Esophagus squamous epithelium (tissue), 5 donors: ENCODE measurements at regions not wholly inside any gene's neighbourhood (a gene's known extent, or its start where the extent isn't known, plus 50 kb on each side); places are given as distances from the start of the nearest gene placed in this dataset.

Experiments used
- DNase-seq: peaks from one replicate; lab custom pipeline; 2025; lab: John Stamatoyannopoulos, UW
- H3K27ac ChIP-seq, 4 donors: fragments of 200-600 bp; sonication (generic); one replicate each; pipeline ENCODE4 v1.5.1; 2016 to 2019; ENCODE audit warnings: mild to moderate bottlenecking in 1 of 4
- H3K27me3 ChIP-seq, 4 donors: fragments of 200-600 bp; sonication (generic); 1 replicate in 3 of 4; 2 replicates in 1 of 4; pipeline versions ENCODE4 v1.5.1 to v1.6.0; 2017 to 2021; ENCODE audit warnings: antibody characterized with exemption in 1 of 4
- H3K36me3 ChIP-seq, 3 donors: fragments of 200-600 bp; sonication (generic); one replicate each; pipeline ENCODE4 v1.5.1; 2016 to 2019
- H3K4me1 ChIP-seq, 3 donors: fragments of 200-600 bp; sonication (generic); one replicate each; pipeline ENCODE4 v1.5.1; 2017 to 2019
- H3K4me3 ChIP-seq, 4 donors: fragments of 200-600 bp; sonication (generic); 1 replicate in 3 of 4; 2 replicates in 1 of 4; pipeline ENCODE4 v1.5.1; 2016 to 2019; ENCODE audit warnings: mild to moderate bottlenecking in 2 of 4, moderate library complexity in 1 of 4
- H3K9me3 ChIP-seq, 3 donors: fragments of 200-600 bp; sonication (generic); one replicate each; pipeline ENCODE4 v1.5.1; 2016 to 2019
- POLR2A ChIP-seq, 4 donors: fragments of 450-650 bp; IDR thresholded peaks; one replicate each; pipeline ENCODE4 v1.6.1; 2017; ENCODE audit warnings: antibody characterized with exemption in 4 of 4, mild to moderate bottlenecking in 4 of 4, moderate library complexity in 3 of 4
- WGBS, 2 donors: methylation state at CpG; one replicate each; pipeline ENCODE4 v1.1.5; 2018; 5-methylcytosine and 5-hydroxymethylcytosine counted together
- intact Hi-C: fragments of 100-400 bp; cut with DNase I; formaldehyde crosslinking; loops from one replicate; pipeline ENCODE4 v1.15.0; 2022
- TF ChIP-seq, protein P1 (sequence below), 6 experiments: fragments of 450-650 bp in 4 of 6; fragments of 200-600 bp in 2 of 6; sonication (generic) in 2 of 6; IDR thresholded peaks; one replicate each; pipeline ENCODE4 v1.5.1; 2016 to 2019; ENCODE audit warnings: antibody characterized with exemption in 6 of 6, mild to moderate bottlenecking in 4 of 6, moderate library complexity in 4 of 6
- donor health status: DM: yes; HTN: yes; CAD: no.

DNA sequence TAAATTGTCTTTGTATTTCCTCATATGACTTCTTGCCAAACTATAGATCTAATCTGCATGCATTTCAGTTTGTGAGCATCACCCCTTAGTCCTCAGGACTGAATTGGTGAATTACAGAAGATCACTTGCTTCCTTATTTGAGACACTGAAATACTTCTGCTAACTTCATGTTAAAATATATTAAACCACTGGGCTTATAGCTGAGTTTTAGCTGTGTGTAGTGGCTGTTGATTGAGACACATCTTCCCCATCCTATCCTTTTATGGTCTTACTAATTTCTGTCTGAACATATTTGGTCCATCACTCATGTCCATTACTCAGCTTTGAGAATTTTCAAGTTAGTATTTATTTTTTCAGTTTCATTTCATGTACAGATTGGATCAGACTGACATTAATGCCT lies 295.9 kb downstream of the PSAT1 start:
- TF ChIP-seq POLR2A (IDR thresholded peaks at IDR 0.05) = no peak
- TF ChIP-seq, protein P1, sequence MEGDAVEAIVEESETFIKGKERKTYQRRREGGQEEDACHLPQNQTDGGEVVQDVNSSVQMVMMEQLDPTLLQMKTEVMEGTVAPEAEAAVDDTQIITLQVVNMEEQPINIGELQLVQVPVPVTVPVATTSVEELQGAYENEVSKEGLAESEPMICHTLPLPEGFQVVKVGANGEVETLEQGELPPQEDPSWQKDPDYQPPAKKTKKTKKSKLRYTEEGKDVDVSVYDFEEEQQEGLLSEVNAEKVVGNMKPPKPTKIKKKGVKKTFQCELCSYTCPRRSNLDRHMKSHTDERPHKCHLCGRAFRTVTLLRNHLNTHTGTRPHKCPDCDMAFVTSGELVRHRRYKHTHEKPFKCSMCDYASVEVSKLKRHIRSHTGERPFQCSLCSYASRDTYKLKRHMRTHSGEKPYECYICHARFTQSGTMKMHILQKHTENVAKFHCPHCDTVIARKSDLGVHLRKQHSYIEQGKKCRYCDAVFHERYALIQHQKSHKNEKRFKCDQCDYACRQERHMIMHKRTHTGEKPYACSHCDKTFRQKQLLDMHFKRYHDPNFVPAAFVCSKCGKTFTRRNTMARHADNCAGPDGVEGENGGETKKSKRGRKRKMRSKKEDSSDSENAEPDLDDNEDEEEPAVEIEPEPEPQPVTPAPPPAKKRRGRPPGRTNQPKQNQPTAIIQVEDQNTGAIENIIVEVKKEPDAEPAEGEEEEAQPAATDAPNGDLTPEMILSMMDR (IDR thresholded peaks at IDR 0.05) = no peak
- H3K4me1 ChIP-seq = no peaks in the 10 kb centered on the region

DNA sequence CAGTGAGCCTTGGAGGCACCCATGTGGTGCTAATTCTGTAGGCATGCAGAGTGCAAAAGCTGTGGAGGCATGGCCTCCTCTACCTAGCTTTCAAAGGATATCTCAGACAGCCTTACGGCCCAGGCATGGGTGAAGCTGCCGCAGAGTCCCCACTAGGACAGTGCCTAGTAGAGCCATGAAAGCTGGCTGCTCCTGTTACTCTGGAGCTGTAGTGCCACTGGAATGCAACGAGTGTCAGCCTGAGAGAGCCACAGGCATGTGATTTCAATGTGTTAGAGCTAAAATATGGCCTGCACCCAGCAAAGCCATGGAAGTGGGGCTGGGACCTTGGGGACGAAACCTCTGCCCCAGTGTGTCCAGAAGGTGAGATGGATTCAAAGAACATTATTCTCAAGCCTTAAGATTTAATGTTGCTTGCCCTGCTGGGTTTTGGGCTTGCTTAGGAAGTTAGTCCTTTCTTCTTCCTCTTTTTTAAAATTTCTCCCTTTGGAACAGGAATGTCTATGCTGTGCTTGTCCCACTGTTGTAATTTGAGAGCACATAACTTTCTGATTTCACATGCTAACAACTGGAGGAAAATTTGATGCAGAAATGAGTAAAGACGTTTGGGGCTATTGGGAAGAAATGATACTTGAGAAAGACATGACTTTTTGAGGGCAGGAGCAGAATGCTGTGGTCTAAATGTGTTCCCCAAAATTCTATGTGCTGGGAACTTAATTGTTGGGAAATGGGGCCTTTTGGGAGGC lies 298.4 kb downstream of the PSAT1 start:
- Histone ChIP-seq H3K36me3 (no peaks in the 10 kb centered on the region), H3K27me3 (peaks cover 0 to 4% (median 0%) of the 10 kb centered on the region in 4 donors), H3K27ac (no peak overlapping the region), H3K9me3 (no peaks in the 10 kb centered on the region), H3K4me1 (no peaks in the 10 kb centered on the region), H3K4me3 (no peak overlapping the region)
- 69 to 90% methylated on average over 3 to 4 of the region's 5 CpGs for WGBS, 2 donors
- DNase-seq = no peak
- TF ChIP-seq, protein P1 (IDR thresholded peaks at IDR 0.05) = no peak
- TF ChIP-seq POLR2A (IDR thresholded peaks at IDR 0.05) = no peak
- intact Hi-C loops = no loop called here

More for the DNA sequence above, 295.9 kb downstream of the PSAT1 start:
- DNase-seq = no peak
- Histone ChIP-seq H3K27me3 (peaks cover 0 to 4% (median 0%) of the 10 kb centered on the region in 4 donors), H3K4me3 (no peak overlapping the region), H3K36me3 (no peaks in the 10 kb centered on the region), H3K9me3 (no peaks in the 10 kb centered on the region), H3K27ac (no peak overlapping the region)
- intact Hi-C loops = no loop called here

DNA sequence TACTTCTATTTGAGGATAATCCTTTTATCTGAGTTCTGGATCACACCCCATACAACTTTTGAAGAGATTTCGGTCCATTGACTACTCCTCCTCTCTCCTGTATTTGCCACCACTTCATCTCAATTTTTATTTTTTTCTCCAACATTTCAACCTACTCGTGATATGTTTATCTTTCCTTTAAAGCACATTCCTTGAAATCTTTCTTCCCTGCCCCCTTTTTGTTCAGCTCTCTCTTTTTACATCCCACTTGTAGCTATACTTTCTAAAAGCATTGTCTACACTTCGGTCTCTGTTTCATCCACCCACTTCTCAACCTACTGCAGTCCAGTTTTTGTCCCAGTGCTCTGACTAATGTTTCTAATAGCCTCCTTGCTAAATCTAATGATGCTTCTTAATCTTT lies 299.4 kb downstream of the PSAT1 start:
- Histone ChIP-seq H3K27ac (no peak overlapping the region), H3K9me3 (no peaks in the 10 kb centered on the region), H3K4me3 (no peak overlapping the region), H3K27me3 (peaks cover 0 to 4% (median 0%) of the 10 kb centered on the region in 4 donors), H3K4me1 (no peaks in the 10 kb centered on the region), H3K36me3 (no peaks in the 10 kb centered on the region)
- no peak for DNase-seq
- intact Hi-C loops = no loop called here
- TF ChIP-seq, protein P1 (IDR thresholded peaks at IDR 0.05) = no peak
- no peak for TF ChIP-seq POLR2A (IDR thresholded peaks at IDR 0.05)
- 76 to 78% methylated on average over 3 of the region's 3 CpGs for WGBS, 2 donors

DNA sequence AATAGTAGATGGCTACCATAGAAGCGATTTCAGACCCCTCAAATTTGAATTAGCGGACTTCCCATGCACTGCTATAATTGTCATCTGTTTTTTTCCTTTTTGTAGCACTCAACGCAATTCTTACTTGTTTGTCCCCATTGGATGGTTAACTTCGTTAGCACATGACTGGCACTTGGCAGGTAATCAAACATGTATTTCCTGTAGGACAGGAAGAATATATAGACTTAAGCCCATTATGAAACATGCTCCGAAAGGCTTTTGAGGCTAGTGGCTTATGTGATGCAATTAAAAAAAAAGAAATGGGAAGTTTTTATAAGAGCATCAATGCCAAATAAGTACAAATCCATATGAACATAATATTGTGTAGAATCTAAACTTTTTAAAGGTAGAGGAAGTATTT lies 301.2 kb downstream of the PSAT1 start:
- Histone ChIP-seq H3K4me3 (no peak overlapping the region), H3K4me1 (peaks cover 0 to 11% (median 0%) of the 10 kb centered on the region in 3 donors), H3K9me3 (no peaks in the 10 kb centered on the region), H3K27ac (no peak overlapping the region), H3K27me3 (peaks cover 0 to 4% (median 0%) of the 10 kb centered on the region in 4 donors), H3K36me3 (no peaks in the 10 kb centered on the region)
- intact Hi-C loops = no loop called here
- DNase-seq = no peak
- TF ChIP-seq POLR2A (IDR thresholded peaks at IDR 0.05) = no peak
- TF ChIP-seq, protein P1 (IDR thresholded peaks at IDR 0.05) = no peak
- WGBS, 2 donors = 53 to 61% methylated on average over 5 of the region's 5 CpGs

DNA sequence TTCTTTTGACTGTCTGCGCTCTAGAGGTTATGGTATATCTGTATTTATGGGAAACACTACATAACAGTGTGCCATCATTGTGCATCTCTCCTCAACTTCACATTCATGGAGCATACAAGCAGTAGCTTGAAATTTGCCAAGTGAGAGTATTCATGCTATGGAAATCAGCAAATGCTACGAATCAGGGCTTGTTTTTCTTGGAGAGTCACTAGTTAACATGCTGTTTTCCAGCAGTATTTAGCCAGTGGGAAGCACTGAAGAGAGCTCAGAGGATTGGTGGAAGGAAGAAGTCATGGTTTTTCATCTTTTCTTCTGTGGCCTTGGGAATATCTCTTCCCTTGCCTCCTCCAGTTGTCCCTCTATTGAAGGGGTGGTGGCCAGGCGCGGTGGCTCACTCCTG lies 303.0 kb downstream of the PSAT1 start:
- Histone ChIP-seq H3K9me3 (no peaks in the 10 kb centered on the region), H3K27ac (no peak overlapping the region), H3K27me3 (peaks cover 0 to 2% (median 0%) of the 10 kb centered on the region in 4 donors), H3K4me1 (peaks cover 0 to 13% (median 0%) of the 10 kb centered on the region in 3 donors), H3K36me3 (no peaks in the 10 kb centered on the region), H3K4me3 (no peak overlapping the region)
- intact Hi-C loops = no loop called here
- DNase-seq = no peak
- TF ChIP-seq POLR2A (IDR thresholded peaks at IDR 0.05) = no peak
- TF ChIP-seq, protein P1 (IDR thresholded peaks at IDR 0.05) = no peak
- 70 to 81% methylated on average over 4 of the region's 4 CpGs for WGBS, 2 donors
